ENCODE measurements at regions not wholly inside any gene's neighbourhood (a gene's known extent, or its start where the extent isn't known, plus 50 kb on each side); places are given as distances from the start of the nearest gene placed in this dataset.
A peak's percentile ranks its signal among the peaks of the same experiment; 100 is the strongest.

- DNase-seq, result no peak
These were observed 94.0 kb downstream of the GLI2 start for GRCh38 chr2:120829633-120830025.

GRCh38 chr2:120830096-120830830, 94.6 kb downstream of the GLI2 start:
- no peak for DNase-seq

GRCh38 chr2:120831086-120831485, 95.4 kb downstream of the GLI2 start:
- DNase-seq, result no peak

- no peak for DNase-seq
These were observed 96.2 kb downstream of the GLI2 start for GRCh38 chr2:120831891-120832290.

- DNase-seq, result no peak
These were observed 96.8 kb downstream of the GLI2 start for GRCh38 chr2:120832296-120833070.

- no peak for DNase-seq
These were observed 97.5 kb downstream of the GLI2 start for GRCh38 chr2:120833127-120833675.

GRCh38 chr2:120834206-120834605, 98.5 kb downstream of the GLI2 start:
- DNase-seq, result no peak

- no peak for DNase-seq
These were observed 100.6 kb downstream of the GLI2 start for GRCh38 chr2:120836281-120836680.

- DNase-seq, result no peak
These were observed 105.3 kb downstream of the GLI2 start for GRCh38 chr2:120840795-120841487.

GRCh38 chr2:120842456-120843439, 107.1 kb downstream of the GLI2 start:
- no peak for DNase-seq

- DNase-seq, result no peak
These were observed 108.5 kb downstream of the GLI2 start for GRCh38 chr2:120844070-120844738.

GRCh38 chr2:120845277-120845676, 109.6 kb downstream of the GLI2 start:
- no peak for DNase-seq

- no peak for DNase-seq
These were observed 110.9 kb downstream of the GLI2 start for GRCh38 chr2:120846406-120847095.

GRCh38 chr2:120847700-120848321, 112.1 kb downstream of the GLI2 start:
- peak; percentile 59 for DNase-seq

- DNase-seq, result no peak
These were observed 113.6 kb downstream of the GLI2 start for GRCh38 chr2:120849278-120849677.

GRCh38 chr2:120850551-120850950, 114.9 kb downstream of the GLI2 start:
- DNase-seq, result no peak

- no peak for DNase-seq
These were observed 115.6 kb downstream of the GLI2 start for GRCh38 chr2:120851116-120851773.

GRCh38 chr2:120852200-120852815, 116.6 kb downstream of the GLI2 start:
- no peak for DNase-seq

- no peak for DNase-seq
These were observed 117.8 kb downstream of the GLI2 start for GRCh38 chr2:120853306-120854013.

Data from NCI-H1092 treated with DMSO at 0.1 percent for 48 hours (cell line).